NT2/D1 (cell line): ENCODE measurements at regions not wholly inside any gene's neighbourhood (a gene's known extent, or its start where the extent isn't known, plus 50 kb on each side); places are given as distances from the start of the nearest gene placed in this dataset.

Experiments
- DNase-seq: peaks from one replicate; pipeline ENCODE4 v3.0.0-alpha.2; 2011; ENCODE audit warnings: low read depth, low spot score
- H3K27me3 ChIP-seq: 2 replicates; pipeline ENCODE4 v1.6.0; 2011; ENCODE audit warnings: mild to moderate bottlenecking; ENCODE audit not compliant: insufficient read length, insufficient read depth
- H3K36me3 ChIP-seq: 2 replicates; pipeline ENCODE4 v1.6.1; 2011; ENCODE audit warnings: mild to moderate bottlenecking, low read length, mixed read lengths; ENCODE audit not compliant: insufficient read depth, insufficient read length
- H3K4me1 ChIP-seq: 2 replicates; pipeline ENCODE4 v1.5.1; 2011; ENCODE audit not compliant: insufficient read depth, insufficient read length
- H3K4me3 ChIP-seq: 2 replicates; pipeline ENCODE4 v1.5.1; 2011; ENCODE audit warnings: low read depth; ENCODE audit not compliant: insufficient read length
- H3K9ac ChIP-seq: 2 replicates; pipeline ENCODE4 v1.6.0; 2011; ENCODE audit warnings: low read depth; ENCODE audit not compliant: insufficient read length
- H3K9me3 ChIP-seq: 2 replicates; pipeline ENCODE4 v1.5.1; 2011; ENCODE audit warnings: mild to moderate bottlenecking, low read length; ENCODE audit not compliant: insufficient read depth
- SUZ12 ChIP-seq: IDR thresholded peaks from 2 replicates; pipeline ENCODE4 v1.6.1; 2011; ENCODE audit not compliant: insufficient read length, insufficient read depth; ENCODE audit errors: extremely low read depth
- YY1 ChIP-seq: IDR thresholded peaks from 2 replicates; pipeline ENCODE4 v1.6.1; 2011; ENCODE audit not compliant: insufficient read length, insufficient read depth
- ZNF274 ChIP-seq: IDR thresholded peaks from 2 replicates; pipeline ENCODE4 v1.6.1; 2011; ENCODE audit warnings: mild to moderate bottlenecking, low read depth, low read length

GRCh38 chr13:85406269-85406975 is 392.8 kb downstream of the SLITRK6 start:
- no peaks in the 10 kb centered on the region for H3K27me3 ChIP-seq
- no peak overlapping the region for H3K9ac ChIP-seq
- H3K9me3 ChIP-seq: no peaks in the 10 kb centered on the region
- no peaks in the 10 kb centered on the region for H3K4me1 ChIP-seq
- no peak overlapping the region for H3K4me3 ChIP-seq
- TF ChIP-seq SUZ12 (no peak), YY1 (no peak), ZNF274 (no peak)
- no peaks in the 10 kb centered on the region for H3K36me3 ChIP-seq
- no peak for DNase-seq

- DNase-seq: no peak
- Histone ChIP-seq H3K4me1 (no peaks in the 10 kb centered on the region), H3K9me3 (no peaks in the 10 kb centered on the region), H3K36me3 (no peaks in the 10 kb centered on the region), H3K27me3 (no peaks in the 10 kb centered on the region), H3K4me3 (no peak overlapping the region), H3K9ac (no peak overlapping the region)
- TF ChIP-seq YY1 (no peak), ZNF274 (no peak), SUZ12 (no peak)
Observed at GRCh38 chr13:85405316-85405897, 393.8 kb downstream of the SLITRK6 start.

GRCh38 chr13:85386424-85386823 is 412.8 kb downstream of the SLITRK6 start:
- Histone ChIP-seq H3K4me1 (no peaks in the 10 kb centered on the region), H3K9ac (no peak overlapping the region), H3K27me3 (no peaks in the 10 kb centered on the region), H3K9me3 (no peaks in the 10 kb centered on the region), H3K36me3 (no peaks in the 10 kb centered on the region), H3K4me3 (no peak overlapping the region)
- DNase-seq: no peak
- TF ChIP-seq YY1 (no peak), SUZ12 (no peak), ZNF274 (no peak)

- no peak for TF ChIP-seq YY1
- no peak for TF ChIP-seq ZNF274
- TF ChIP-seq SUZ12: no peak
- Histone ChIP-seq H3K9me3 (no peaks in the 10 kb centered on the region), H3K9ac (no peak overlapping the region), H3K4me3 (no peak overlapping the region), H3K4me1 (no peaks in the 10 kb centered on the region), H3K27me3 (no peaks in the 10 kb centered on the region), H3K36me3 (no peaks in the 10 kb centered on the region)
- DNase-seq: no peak
Observed at GRCh38 chr13:85383291-85383690, 415.9 kb downstream of the SLITRK6 start.

- no peaks in the 10 kb centered on the region for H3K9me3 ChIP-seq
- H3K9ac ChIP-seq: no peak overlapping the region
- no peaks in the 10 kb centered on the region for H3K36me3 ChIP-seq
- no peaks in the 10 kb centered on the region for H3K4me1 ChIP-seq
- DNase-seq: no peak
- no peaks in the 10 kb centered on the region for H3K27me3 ChIP-seq
- TF ChIP-seq YY1: no peak
- TF ChIP-seq ZNF274: no peak
- no peak for TF ChIP-seq SUZ12
- H3K4me3 ChIP-seq: no peak overlapping the region
Observed at GRCh38 chr13:85381082-85381481, 418.1 kb downstream of the SLITRK6 start.

- TF ChIP-seq ZNF274 (no peak), SUZ12 (no peak), YY1 (no peak)
- H3K9me3 ChIP-seq: no peaks in the 10 kb centered on the region
- H3K36me3 ChIP-seq: no peaks in the 10 kb centered on the region
- H3K27me3 ChIP-seq: no peaks in the 10 kb centered on the region
- H3K9ac ChIP-seq: no peak overlapping the region
- no peak for DNase-seq
- H3K4me3 ChIP-seq: no peak overlapping the region
- no peaks in the 10 kb centered on the region for H3K4me1 ChIP-seq
Observed at GRCh38 chr13:85379991-85380390, 419.2 kb downstream of the SLITRK6 start.

- Histone ChIP-seq H3K27me3 (no peaks in the 10 kb centered on the region), H3K9ac (no peak overlapping the region), H3K36me3 (no peaks in the 10 kb centered on the region), H3K9me3 (no peaks in the 10 kb centered on the region), H3K4me3 (no peak overlapping the region), H3K4me1 (no peaks in the 10 kb centered on the region)
- no peak for DNase-seq
- no peak for TF ChIP-seq ZNF274
- TF ChIP-seq SUZ12: no peak
- no peak for TF ChIP-seq YY1
Observed at GRCh38 chr13:85379433-85379832, 419.8 kb downstream of the SLITRK6 start.
